AG08395 (cell line): ENCODE measurements at regions not wholly inside any gene's neighbourhood (a gene's known extent, or its start where the extent isn't known, plus 50 kb on each side); places are given as distances from the start of the nearest gene placed in this dataset.
A peak's percentile ranks its signal among the peaks of the same experiment; 100 is the strongest.

ENCODE experiments used
- DNase-seq: peaks from one replicate; pipeline ENCODE4 v3.0.0; 2012; ENCODE audit warnings: mixed read lengths, low spot score

GRCh38 chr16:48829336-48830310, 219.6 kb upstream of the N4BP1 start:
- no peak for DNase-seq

GRCh38 chr16:48824271-48824670, 214.3 kb upstream of the N4BP1 start:
- DNase-seq, result no peak

- DNase-seq, result no peak
Observed at GRCh38 chr16:48822431-48822830, 212.5 kb upstream of the N4BP1 start.

GRCh38 chr16:48820379-48820778, 210.4 kb upstream of the N4BP1 start:
- no peak for DNase-seq

GRCh38 chr16:48818257-48818656, 208.3 kb upstream of the N4BP1 start:
- no peak for DNase-seq

GRCh38 chr16:48817032-48817431, 207.1 kb upstream of the N4BP1 start:
- DNase-seq, result no peak

- no peak for DNase-seq
Observed at GRCh38 chr16:48816393-48816792, 206.4 kb upstream of the N4BP1 start.

GRCh38 chr16:48814994-48815393, 205.0 kb upstream of the N4BP1 start:
- no peak for DNase-seq

- no peak for DNase-seq
Observed at GRCh38 chr16:48813485-48813884, 203.5 kb upstream of the N4BP1 start.

GRCh38 chr16:48812856-48813255, 202.9 kb upstream of the N4BP1 start:
- DNase-seq, result no peak

- DNase-seq, result no peak
Observed at GRCh38 chr16:48811478-48811877, 201.5 kb upstream of the N4BP1 start.

GRCh38 chr16:48810803-48811453, 200.9 kb upstream of the N4BP1 start:
- no peak for DNase-seq

- DNase-seq, result no peak
Observed at GRCh38 chr16:48810436-48810802, 200.4 kb upstream of the N4BP1 start.

GRCh38 chr16:48790151-48790550, 180.2 kb upstream of the N4BP1 start:
- no peak for DNase-seq

- DNase-seq, result no peak
Observed at GRCh38 chr16:48788475-48788874, 178.5 kb upstream of the N4BP1 start.

- DNase-seq, result no peak
Observed at GRCh38 chr16:48745541-48745940, 135.6 kb upstream of the N4BP1 start.

GRCh38 chr16:48740964-48741363, 131.0 kb upstream of the N4BP1 start:
- DNase-seq, result no peak

GRCh38 chr16:48734220-48734619, 124.2 kb upstream of the N4BP1 start:
- no peak for DNase-seq

GRCh38 chr16:48704710-48705109, 94.7 kb upstream of the N4BP1 start:
- no peak for DNase-seq

GRCh38 chr16:48687421-48688038, 77.5 kb upstream of the N4BP1 start:
- peak; percentile 85 for DNase-seq

GRCh38 chr16:48684148-48684547, 74.2 kb upstream of the N4BP1 start:
- DNase-seq, result no peak

GRCh38 chr16:48682971-48683370, 73.0 kb upstream of the N4BP1 start:
- no peak for DNase-seq

GRCh38 chr16:48681520-48681919, 71.5 kb upstream of the N4BP1 start:
- no peak for DNase-seq
